Activated CD8-positive, alpha-beta T cell treated with anti-CD3 and anti-CD28 coated beads, Interleukin-2, amount 10 ng/mL, durations not matched to agents 7 days and 5 days (primary cell): ENCODE measurements at regions not wholly inside any gene's neighbourhood (a gene's known extent, or its start where the extent isn't known, plus 50 kb on each side); places are given as distances from the start of the nearest gene placed in this dataset.
"Not testable (repeated sequence)": the region's sequence is repeated elsewhere in the genome, so short reads cannot be mapped to it uniquely, and the experiment has no call there.

Experiments used
- ATAC-seq: fragments of 150-1000 bp; cut with Tn5 transposase; one replicate; pipeline ENCODE4 v1.10.0; 2021; ENCODE audit warnings: moderate library complexity
- CTCF ChIA-PET: fragments of 350-600 bp; sonication (Branson Sonifier 250); formaldehyde crosslinking; loops from one replicate; lab custom pipeline; 2021; ENCODE audit warnings: antibody characterized with exemption; lab: Charles Lee
- POLR2A ChIA-PET: fragments of 350-600 bp; sonication (Branson Sonifier 250); formaldehyde crosslinking; loops from one replicate; lab custom pipeline; 2021; ENCODE audit warnings: antibody characterized with exemption; lab: Charles Lee
- DNase-seq: peaks from one replicate; pipeline ENCODE4 v3.0.0-alpha.2; 2020
- H3K27ac Mint-ChIP-seq: one replicate; pipeline ENCODE4 v1.8.0; 2021; ENCODE audit warnings: mild to moderate bottlenecking, mixed read lengths
- H3K27me3 Mint-ChIP-seq: one replicate; pipeline ENCODE4 v1.8.0; 2021; ENCODE audit warnings: low read depth, mixed read lengths
- H3K36me3 Mint-ChIP-seq: one replicate; pipeline ENCODE4 v1.8.0; 2021; ENCODE audit warnings: low read depth, mixed read lengths
- H3K4me1 Mint-ChIP-seq: one replicate; pipeline ENCODE4 v1.8.0; 2021; ENCODE audit warnings: low read depth, mixed read lengths
- H3K4me3 Mint-ChIP-seq: one replicate; pipeline ENCODE4 v1.8.0; 2021; ENCODE audit warnings: mild to moderate bottlenecking, mixed read lengths
- H3K9me3 Mint-ChIP-seq: one replicate; pipeline ENCODE4 v1.8.0; 2022; ENCODE audit warnings: mixed read lengths; ENCODE audit not compliant: insufficient read depth

DNA sequence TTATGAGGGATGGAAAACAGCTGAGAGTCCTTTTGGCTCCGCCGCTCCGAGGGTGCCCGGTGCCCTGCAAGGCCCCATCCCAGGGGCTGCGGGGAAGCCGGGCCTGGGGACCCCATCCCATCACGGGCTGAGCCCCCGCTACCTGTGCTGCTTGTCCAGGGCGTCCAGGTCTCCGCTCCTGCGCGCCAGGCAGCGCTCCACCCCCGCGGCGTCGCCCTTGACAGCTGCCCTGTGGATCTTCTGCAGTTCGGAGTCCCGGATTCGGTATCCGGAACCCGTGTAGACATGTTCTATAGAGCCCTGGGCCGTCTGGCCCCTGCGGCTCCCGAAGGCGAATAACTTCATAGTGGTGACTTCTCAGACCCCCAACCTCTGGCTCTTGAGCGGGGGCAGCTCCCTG is 534.0 kb upstream of the DEFB115 start:
- DNase-seq, H3K4me1 Mint-ChIP-seq, H3K27me3 Mint-ChIP-seq, H3K36me3 Mint-ChIP-seq, H3K9me3 Mint-ChIP-seq, POLR2A ChIA-PET, ATAC-seq, CTCF ChIA-PET: not testable (repeated sequence)
- peak overlapping the region; percentile 85 for H3K27ac Mint-ChIP-seq
- H3K4me3 Mint-ChIP-seq, result peak overlapping the region; percentile 80

DNA sequence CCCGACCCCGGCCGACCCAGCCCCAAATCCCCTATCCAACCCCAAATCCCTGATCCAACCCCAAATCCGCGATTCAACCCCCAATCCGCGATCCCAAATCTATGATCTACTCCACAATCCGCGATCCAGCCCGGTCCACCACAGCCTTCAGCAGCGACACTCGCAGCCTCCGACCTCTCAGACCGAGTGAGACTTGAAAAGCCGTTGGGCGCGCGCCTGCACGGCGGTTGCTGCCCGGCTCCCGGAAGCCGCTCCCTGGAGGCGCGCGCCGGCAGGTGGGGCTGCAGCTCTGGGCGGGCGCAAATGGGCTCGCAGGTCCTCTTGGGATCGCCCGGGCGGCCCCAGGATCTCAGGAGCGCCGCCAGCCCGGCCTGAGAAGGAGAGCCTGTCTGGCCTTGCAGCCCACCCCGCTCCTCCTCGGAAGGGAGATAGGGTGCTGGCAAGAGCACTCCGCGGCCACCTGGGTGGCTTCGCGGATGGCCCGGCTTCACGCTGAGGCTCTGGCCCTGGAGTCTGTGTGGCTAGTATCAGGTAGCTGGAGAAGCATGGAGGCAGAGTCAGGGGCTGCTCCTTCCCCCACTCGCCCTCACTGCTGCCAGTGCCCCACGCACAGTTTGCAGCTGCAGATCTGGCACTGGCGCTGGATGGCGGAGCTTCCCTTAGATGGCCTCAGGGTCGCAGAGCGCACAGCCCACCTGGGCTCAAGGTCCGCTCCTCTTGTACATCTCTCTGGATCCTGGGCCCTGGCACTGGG is 533.4 kb upstream of the DEFB115 start:
- peak; percentile 39 for DNase-seq
- ATAC-seq, H3K27me3 Mint-ChIP-seq, POLR2A ChIA-PET, CTCF ChIA-PET, H3K36me3 Mint-ChIP-seq, H3K4me1 Mint-ChIP-seq, H3K9me3 Mint-ChIP-seq: not testable (repeated sequence)
- H3K27ac Mint-ChIP-seq, result peak overlapping the region; percentile 85
- H3K4me3 Mint-ChIP-seq, result peak overlapping the region; percentile 80

DNA sequence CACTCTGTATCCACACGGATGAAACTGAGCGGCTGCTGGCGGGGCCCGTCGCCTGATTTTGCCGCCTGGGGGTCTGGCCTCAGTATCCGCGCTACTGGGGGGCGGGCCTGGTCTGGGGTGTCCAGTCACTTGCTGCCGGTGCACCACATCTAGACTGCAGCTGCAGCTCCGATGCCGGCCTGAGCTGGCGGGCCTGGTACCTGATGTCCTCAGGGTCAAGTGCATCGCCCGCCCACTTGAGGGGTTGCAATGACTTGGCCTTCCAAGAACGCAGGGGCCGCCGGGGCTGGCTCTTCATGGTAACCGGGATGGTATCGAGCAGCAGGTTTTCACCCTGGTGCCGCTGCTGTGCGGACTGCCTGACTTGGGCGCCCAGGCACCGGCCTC is 532.8 kb upstream of the DEFB115 start:
- POLR2A ChIA-PET, CTCF ChIA-PET, H3K27me3 Mint-ChIP-seq, H3K9me3 Mint-ChIP-seq, H3K36me3 Mint-ChIP-seq, DNase-seq, H3K4me3 Mint-ChIP-seq, ATAC-seq, H3K4me1 Mint-ChIP-seq, H3K27ac Mint-ChIP-seq: not testable (repeated sequence)

DNA sequence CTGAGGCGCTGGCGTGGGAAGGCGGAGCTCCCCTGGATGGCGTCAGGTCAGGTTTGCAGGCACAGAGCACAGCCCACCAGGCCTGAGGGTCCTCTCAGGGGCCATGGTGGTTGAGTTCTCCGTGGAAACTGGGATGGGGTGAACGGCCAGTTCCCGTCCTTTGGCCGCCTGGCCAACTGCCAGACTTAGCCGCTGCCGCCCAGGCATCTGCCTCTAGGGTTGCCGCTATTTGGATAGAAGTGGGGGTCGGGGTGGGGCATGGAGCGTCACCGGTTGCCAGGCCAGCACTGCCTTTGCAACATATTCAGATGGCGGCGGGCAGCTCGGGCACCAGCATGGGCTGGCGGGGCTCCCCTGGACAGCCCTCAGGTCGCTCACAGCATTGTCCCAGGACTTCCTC is 532.3 kb upstream of the DEFB115 start:
- CTCF ChIA-PET, POLR2A ChIA-PET, DNase-seq, H3K27me3 Mint-ChIP-seq, H3K27ac Mint-ChIP-seq, H3K9me3 Mint-ChIP-seq, H3K4me1 Mint-ChIP-seq, H3K4me3 Mint-ChIP-seq, H3K36me3 Mint-ChIP-seq, ATAC-seq: not testable (repeated sequence)

DNA sequence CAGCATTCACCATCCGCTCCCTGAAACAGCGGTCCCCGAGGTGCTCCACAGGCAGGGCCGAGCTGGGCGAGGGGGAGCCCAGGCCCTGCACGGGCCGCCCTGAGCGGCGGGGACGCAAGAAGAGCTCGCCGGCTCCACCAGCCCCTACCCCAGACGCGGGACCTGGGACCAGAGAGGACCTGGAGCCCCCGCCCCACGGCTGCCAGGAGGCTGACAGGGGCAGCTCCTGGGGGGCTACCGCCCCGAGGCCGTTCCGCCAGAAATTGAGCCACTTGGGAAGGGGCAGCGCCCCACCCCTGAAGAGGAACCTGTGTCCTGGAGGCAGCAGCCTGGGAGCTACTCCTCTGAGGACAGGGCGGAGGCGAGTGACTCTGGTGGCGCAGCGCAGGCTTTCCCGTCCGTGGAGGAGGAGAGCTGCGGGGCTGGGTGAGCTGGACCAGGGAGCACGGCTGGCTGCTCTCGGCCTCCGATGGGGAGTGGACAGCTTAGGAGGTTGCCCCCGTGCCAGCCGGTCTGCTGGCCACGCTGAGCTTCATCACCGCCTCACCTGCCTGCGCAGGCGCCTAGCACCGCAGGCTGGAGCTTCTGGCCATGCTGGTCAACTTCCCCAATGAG is 529.1 kb upstream of the DEFB115 start:
- H3K27me3 Mint-ChIP-seq, H3K4me1 Mint-ChIP-seq, H3K4me3 Mint-ChIP-seq, H3K27ac Mint-ChIP-seq, DNase-seq, POLR2A ChIA-PET, ATAC-seq, CTCF ChIA-PET, H3K36me3 Mint-ChIP-seq: not testable (repeated sequence)
- H3K9me3 Mint-ChIP-seq, result peaks cover 13% of the 10 kb centered on the region
